HFFc6 (cell line): ENCODE measurements at regions not wholly inside any gene's neighbourhood (a gene's known extent, or its start where the extent isn't known, plus 50 kb on each side); places are given as distances from the start of the nearest gene placed in this dataset.

Experiments used
- DNase-seq: peaks from one replicate; pipeline ENCODE4 v3.0.0-alpha.2; 2018
- H3K27ac Mint-ChIP-seq: 2 replicates; pipeline ENCODE4 v1.8.0; 2020; ENCODE audit warnings: mild to moderate bottlenecking, mixed read lengths
- H3K27me3 Mint-ChIP-seq: 2 replicates; pipeline ENCODE4 v1.8.0; 2021; ENCODE audit warnings: mild to moderate bottlenecking, moderate library complexity, mixed read lengths; ENCODE audit not compliant: insufficient read depth
- H3K36me3 Mint-ChIP-seq: 2 replicates; pipeline ENCODE4 v1.8.0; 2021; ENCODE audit warnings: low read depth, mixed read lengths
- H3K4me1 Mint-ChIP-seq: 2 replicates; pipeline ENCODE4 v1.8.0; 2020; ENCODE audit warnings: low read depth, mixed read lengths
- H3K4me3 Mint-ChIP-seq: 2 replicates; pipeline ENCODE4 v1.8.0; 2020; ENCODE audit warnings: mild to moderate bottlenecking, moderate library complexity, mixed read lengths
- H3K9me3 Mint-ChIP-seq: 2 replicates; pipeline ENCODE4 v1.8.0; 2020; ENCODE audit warnings: mild to moderate bottlenecking, mixed read lengths
- TF ChIP-seq, protein P1 (sequence below): fragments of 200-600 bp; sonication (generic); IDR thresholded peaks from 2 replicates; pipeline ENCODE4 v1.5.0; 2021; ENCODE audit warnings: antibody characterized with exemption, mild to moderate bottlenecking

DNA sequence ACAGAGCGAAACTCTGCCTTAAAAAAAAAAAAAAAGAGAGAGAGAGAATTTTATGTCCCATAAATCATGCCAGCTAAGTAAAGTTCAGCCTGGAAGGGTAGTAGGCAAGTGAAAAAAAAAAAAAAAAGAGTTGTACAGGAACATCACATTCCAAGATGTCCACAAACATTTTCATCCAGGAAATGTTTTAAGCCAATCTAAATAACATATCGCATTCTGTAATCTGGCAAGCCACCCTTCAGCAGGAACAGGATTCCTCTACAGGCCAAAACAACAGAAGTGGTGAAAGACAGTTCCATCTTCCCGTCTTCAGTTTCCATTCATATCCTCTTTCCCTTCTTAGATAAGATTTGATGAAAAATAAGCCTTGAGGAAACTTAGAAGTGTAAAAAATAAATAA lies 1108.1 kb upstream of the DDX18 start:
- H3K4me1 Mint-ChIP-seq = no peaks in the 10 kb centered on the region
- DNase-seq = no peak
- no peak overlapping the region for H3K4me3 Mint-ChIP-seq
- H3K36me3 Mint-ChIP-seq = peaks cover 5% of the 10 kb centered on the region; the same call in 1 of the 2 replicates
- TF ChIP-seq, protein P1, sequence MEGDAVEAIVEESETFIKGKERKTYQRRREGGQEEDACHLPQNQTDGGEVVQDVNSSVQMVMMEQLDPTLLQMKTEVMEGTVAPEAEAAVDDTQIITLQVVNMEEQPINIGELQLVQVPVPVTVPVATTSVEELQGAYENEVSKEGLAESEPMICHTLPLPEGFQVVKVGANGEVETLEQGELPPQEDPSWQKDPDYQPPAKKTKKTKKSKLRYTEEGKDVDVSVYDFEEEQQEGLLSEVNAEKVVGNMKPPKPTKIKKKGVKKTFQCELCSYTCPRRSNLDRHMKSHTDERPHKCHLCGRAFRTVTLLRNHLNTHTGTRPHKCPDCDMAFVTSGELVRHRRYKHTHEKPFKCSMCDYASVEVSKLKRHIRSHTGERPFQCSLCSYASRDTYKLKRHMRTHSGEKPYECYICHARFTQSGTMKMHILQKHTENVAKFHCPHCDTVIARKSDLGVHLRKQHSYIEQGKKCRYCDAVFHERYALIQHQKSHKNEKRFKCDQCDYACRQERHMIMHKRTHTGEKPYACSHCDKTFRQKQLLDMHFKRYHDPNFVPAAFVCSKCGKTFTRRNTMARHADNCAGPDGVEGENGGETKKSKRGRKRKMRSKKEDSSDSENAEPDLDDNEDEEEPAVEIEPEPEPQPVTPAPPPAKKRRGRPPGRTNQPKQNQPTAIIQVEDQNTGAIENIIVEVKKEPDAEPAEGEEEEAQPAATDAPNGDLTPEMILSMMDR = no peak
- no peak overlapping the region for H3K27ac Mint-ChIP-seq
- peaks cover 2% of the 10 kb centered on the region; the same call in 1 of the 2 replicates for H3K27me3 Mint-ChIP-seq
- H3K9me3 Mint-ChIP-seq = peaks cover 27% of the 10 kb centered on the region

DNA sequence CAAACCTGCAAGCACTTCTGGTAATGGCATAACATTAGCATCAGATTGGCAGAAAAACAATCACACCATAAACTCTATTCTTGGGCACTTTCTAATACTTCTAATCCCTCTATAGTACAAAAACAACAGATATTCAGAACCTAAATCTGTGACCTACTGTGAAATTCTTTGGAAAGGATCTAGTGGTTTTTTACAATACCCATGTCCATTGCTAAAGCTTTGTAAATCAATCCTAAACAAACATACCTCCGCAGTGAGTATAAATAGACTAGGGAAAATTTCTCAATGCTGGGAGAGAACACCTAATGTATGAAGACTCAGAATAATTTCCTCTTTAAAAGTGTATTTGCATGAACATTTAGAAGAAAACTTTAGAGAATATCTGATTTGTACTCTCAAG lies 1098.5 kb upstream of the DDX18 start:
- TF ChIP-seq, protein P1 = no peak
- Mint-ChIP-seq H3K9me3 (peaks cover 18% of the 10 kb centered on the region), H3K36me3 (no peaks in the 10 kb centered on the region), H3K4me3 (no peak overlapping the region), H3K27me3 (no peaks in the 10 kb centered on the region), H3K4me1 (no peaks in the 10 kb centered on the region), H3K27ac (no peak overlapping the region)
- DNase-seq = no peak

DNA sequence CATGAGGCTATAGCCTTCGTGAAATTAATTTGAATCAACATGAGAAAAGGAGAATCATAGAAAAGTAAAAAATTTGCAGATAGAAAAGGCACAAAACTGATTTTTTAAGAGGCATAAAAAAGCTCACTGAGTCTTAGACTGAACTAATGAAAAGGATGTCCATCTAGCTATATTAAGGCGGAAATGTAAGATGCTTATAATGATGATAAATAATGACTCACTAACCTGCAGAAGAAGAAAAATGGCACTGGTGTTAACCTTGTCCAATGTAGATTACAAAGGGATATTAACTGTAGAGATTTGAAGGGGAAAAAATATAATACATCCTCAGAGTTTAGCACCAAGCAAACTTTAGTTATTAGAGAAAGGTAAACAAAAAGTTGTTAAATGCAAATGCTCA lies 1098.0 kb upstream of the DDX18 start:
- H3K9me3 Mint-ChIP-seq = peaks cover 17% of the 10 kb centered on the region
- DNase-seq = no peak
- no peaks in the 10 kb centered on the region for H3K4me1 Mint-ChIP-seq
- H3K4me3 Mint-ChIP-seq = no peak overlapping the region
- H3K27ac Mint-ChIP-seq = no peak overlapping the region
- no peaks in the 10 kb centered on the region for H3K36me3 Mint-ChIP-seq
- H3K27me3 Mint-ChIP-seq = no peaks in the 10 kb centered on the region
- TF ChIP-seq, protein P1 = no peak

DNA sequence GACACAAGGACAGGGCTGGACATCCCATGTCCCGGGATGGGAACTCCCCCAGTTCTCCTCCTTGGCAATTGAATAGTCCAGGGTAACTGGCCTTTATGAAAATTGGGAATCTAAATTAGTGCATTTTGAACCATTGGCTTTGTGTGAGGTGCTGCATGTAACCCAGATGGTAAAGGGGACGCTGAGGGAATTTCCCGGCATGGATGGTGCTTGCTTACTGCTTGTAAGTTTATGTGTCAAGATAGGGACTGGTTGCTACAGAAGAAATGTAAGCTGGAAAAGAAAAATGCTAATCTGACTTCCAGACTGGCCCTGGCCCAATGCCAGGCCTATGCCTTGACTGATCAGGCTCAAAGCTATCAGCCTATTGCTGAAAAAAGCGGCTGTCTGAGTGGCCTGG lies 1096.7 kb upstream of the DDX18 start:
- TF ChIP-seq, protein P1 = no peak
- H3K4me3 Mint-ChIP-seq = no peak overlapping the region
- H3K9me3 Mint-ChIP-seq = peaks cover 26% of the 10 kb centered on the region
- no peaks in the 10 kb centered on the region for H3K36me3 Mint-ChIP-seq
- no peaks in the 10 kb centered on the region for H3K4me1 Mint-ChIP-seq
- no peaks in the 10 kb centered on the region for H3K27me3 Mint-ChIP-seq
- DNase-seq = no peak
- H3K27ac Mint-ChIP-seq = no peak overlapping the region

DNA sequence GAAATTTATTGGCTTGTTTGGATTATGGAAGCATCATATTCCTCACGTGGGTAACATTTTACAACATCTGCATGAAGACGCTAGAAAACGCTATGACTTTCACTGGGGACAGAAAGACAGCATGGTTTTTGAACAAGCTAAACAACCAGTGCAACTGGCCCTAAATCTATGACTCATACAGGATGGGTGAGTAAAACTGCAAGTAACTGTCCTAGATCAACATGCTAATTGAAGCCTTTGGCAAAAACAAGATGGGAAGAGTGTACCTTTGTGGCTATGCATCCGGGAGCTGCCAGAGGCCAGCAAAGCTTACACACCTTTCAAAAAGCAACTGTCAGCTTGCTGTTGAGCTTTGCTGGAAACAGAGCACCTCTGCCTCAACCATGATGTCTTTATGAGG lies 1096.0 kb upstream of the DDX18 start:
- peaks cover 33% of the 10 kb centered on the region for H3K9me3 Mint-ChIP-seq
- no peak overlapping the region for H3K27ac Mint-ChIP-seq
- DNase-seq = no peak
- H3K4me1 Mint-ChIP-seq = no peaks in the 10 kb centered on the region
- no peak overlapping the region for H3K4me3 Mint-ChIP-seq
- TF ChIP-seq, protein P1 = no peak
- H3K36me3 Mint-ChIP-seq = peaks cover under 1% of the 10 kb centered on the region; the same call in 1 of the 2 replicates
- no peaks in the 10 kb centered on the region for H3K27me3 Mint-ChIP-seq

DNA sequence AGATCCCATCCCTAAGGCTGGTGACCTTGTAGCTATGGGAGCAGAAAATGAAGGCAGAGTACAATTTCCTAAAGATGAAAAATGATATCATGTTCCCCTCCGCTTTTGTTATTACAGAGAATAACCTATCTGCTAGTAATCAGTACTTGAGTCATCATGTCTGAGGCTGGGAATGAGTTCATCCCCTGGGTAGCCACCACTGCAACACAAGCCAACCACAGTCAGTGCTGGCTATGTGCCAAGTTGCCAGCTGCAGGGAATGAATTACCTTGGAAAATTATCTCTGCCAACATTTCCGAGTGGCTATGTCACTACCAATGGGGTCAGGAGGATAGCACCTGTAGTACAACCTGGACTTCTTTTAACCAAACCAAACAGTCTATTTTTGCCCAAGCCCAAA lies 1094.7 kb upstream of the DDX18 start:
- TF ChIP-seq, protein P1 = no peak
- DNase-seq = no peak
- Mint-ChIP-seq H3K27me3 (no peaks in the 10 kb centered on the region), H3K4me1 (no peaks in the 10 kb centered on the region), H3K9me3 (peaks cover 39% of the 10 kb centered on the region), H3K4me3 (no peak overlapping the region), H3K27ac (no peak overlapping the region), H3K36me3 (peaks cover 5% of the 10 kb centered on the region)
